Neural cell (in vitro differentiated cells): ENCODE measurements at regions not wholly inside any gene's neighbourhood (a gene's known extent, or its start where the extent isn't known, plus 50 kb on each side); places are given as distances from the start of the nearest gene placed in this dataset.

Source experiments
- H2AFZ ChIP-seq: fragments of 200-600, 300-800 bp; sonication (generic), shearing (Covaris generic); 2 replicates; pipeline ENCODE4 v1.6.0; 2014; ENCODE audit warnings: low read depth, mild to moderate bottlenecking, antibody characterized with exemption, low read length, moderate library complexity
- H3F3A ChIP-seq: fragments of 200-600 bp; shearing (Covaris generic); 2 replicates; pipeline ENCODE4 v1.6.1; 2016; ENCODE audit warnings: mild to moderate bottlenecking, moderate library complexity, mixed read lengths, antibody characterized with exemption, low read length; ENCODE audit not compliant: insufficient read depth, poor library complexity, severe bottlenecking
- H3K27ac ChIP-seq: fragments of 200-600, 300-800 bp; sonication (generic), shearing (Covaris generic); 2 replicates; pipeline ENCODE4 v1.5.1; 2014; ENCODE audit warnings: mild to moderate bottlenecking, low read length, moderate library complexity
- H3K27me3 ChIP-seq: fragments of 300-800, 200-600 bp; sonication (generic), shearing (Covaris generic); 2 replicates; pipeline ENCODE4 v1.6.0; 2014; ENCODE audit warnings: mild to moderate bottlenecking, low read depth, low read length, moderate library complexity; ENCODE audit not compliant: insufficient read depth
- H3K36me3 ChIP-seq: fragments of 300-800, 200-600 bp; sonication (generic), shearing (Covaris generic); 2 replicates; pipeline ENCODE4 v1.5.1; 2014; ENCODE audit warnings: mild to moderate bottlenecking, antibody characterized with exemption, low read length, moderate library complexity; ENCODE audit not compliant: insufficient read depth
- H3K4me2 ChIP-seq: fragments of 300-800, 200-600 bp; sonication (generic), shearing (Covaris generic); 2 replicates; pipeline ENCODE4 v1.6.0; 2014; ENCODE audit warnings: mild to moderate bottlenecking, low read length
- H3K4me3 ChIP-seq: fragments of 300-800, 200-600 bp; sonication (generic), shearing (Covaris generic); 2 replicates; pipeline ENCODE4 v1.5.1; 2014; ENCODE audit warnings: mild to moderate bottlenecking, low read length, moderate library complexity
- H3K79me2 ChIP-seq: fragments of 200-600 bp; shearing (Covaris generic); replicated peaks from 2 replicates; pipeline ENCODE4 v1.6.0; 2014; ENCODE audit warnings: mild to moderate bottlenecking, low read length, moderate library complexity; ENCODE audit not compliant: insufficient read depth
- H3K9ac ChIP-seq: fragments of 300-800, 200-600 bp; sonication (generic), shearing (Covaris generic); 2 replicates; pipeline ENCODE4 v1.6.1; 2016; ENCODE audit warnings: mild to moderate bottlenecking, low read length, mixed read lengths
- H3K9me2 ChIP-seq: fragments of 200-600 bp; shearing (Covaris generic); 2 replicates; pipeline ENCODE4 v1.6.1; 2016; ENCODE audit warnings: mild to moderate bottlenecking, low read length, mixed read lengths; ENCODE audit not compliant: insufficient read depth
- H3K9me3 ChIP-seq: fragments of 200-600, 300-800 bp; sonication (generic), shearing (Covaris generic); 2 replicates; pipeline ENCODE4 v1.6.1; 2016; ENCODE audit warnings: mild to moderate bottlenecking, mixed run types, low read length, moderate library complexity, mixed read lengths
- H4K20me1 ChIP-seq: fragments of 200-600 bp; shearing (Covaris generic); 2 replicates; pipeline ENCODE4 v1.6.1; 2016; ENCODE audit warnings: mild to moderate bottlenecking, mixed run types; ENCODE audit not compliant: insufficient read depth
- CTCF ChIP-seq: fragments of 450-650 bp; IDR thresholded peaks from 2 replicates; pipeline ENCODE4 v1.5.1; 2014; ENCODE audit warnings: antibody characterized with exemption, mild to moderate bottlenecking, moderate library complexity; ENCODE audit not compliant: poor library complexity, severe bottlenecking
- EP300 ChIP-seq: fragments of 450-650 bp; conservative IDR thresholded peaks from 2 replicates; pipeline ENCODE4 v1.6.1; 2014; ENCODE audit warnings: antibody characterized with exemption, mild to moderate bottlenecking, moderate library complexity; ENCODE audit not compliant: poor library complexity, severe bottlenecking
- EZH2 ChIP-seq: fragments of 200-600, 300-800 bp; shearing (Covaris generic), sonication (generic); IDR thresholded peaks from 2 replicates; pipeline ENCODE4 v1.6.1; 2014; ENCODE audit warnings: antibody characterized with exemption, low read length, borderline replicate concordance, mild to moderate bottlenecking; ENCODE audit not compliant: insufficient read depth, poor library complexity, severe bottlenecking
- MXI1 ChIP-seq: fragments of 450-650 bp; conservative IDR thresholded peaks from 2 replicates; pipeline ENCODE4 v1.6.1; 2014; ENCODE audit warnings: antibody characterized with exemption, mild to moderate bottlenecking; ENCODE audit not compliant: poor library complexity, severe bottlenecking
- POLR2AphosphoS5 ChIP-seq: IDR thresholded peaks from 2 replicates; pipeline ENCODE4 v1.6.1; 2012
- RAD21 ChIP-seq: fragments of 450-650 bp; conservative IDR thresholded peaks from 2 replicates; pipeline ENCODE4 v1.6.1; 2014; ENCODE audit warnings: antibody characterized with exemption, mild to moderate bottlenecking, moderate library complexity
- REST ChIP-seq: IDR thresholded peaks from 2 replicates; pipeline ENCODE4 v1.6.1; 2012; ENCODE audit warnings: borderline replicate concordance
- SMC3 ChIP-seq: fragments of 450-650 bp; conservative IDR thresholded peaks from 2 replicates; pipeline ENCODE4 v1.6.1; 2014; ENCODE audit warnings: antibody characterized with exemption, mild to moderate bottlenecking, moderate library complexity; ENCODE audit not compliant: poor library complexity
- TAF1 ChIP-seq: IDR thresholded peaks from 2 replicates; pipeline ENCODE4 v1.6.1; 2012; ENCODE audit warnings: low read depth

- H3F3A ChIP-seq = no peaks in the 10 kb centered on the region
- no peak overlapping the region for H2AFZ ChIP-seq
- H3K27me3 ChIP-seq = no peaks in the 10 kb centered on the region
- H3K9me2 ChIP-seq = no peaks in the 10 kb centered on the region
- no peaks in the 10 kb centered on the region for H4K20me1 ChIP-seq
- H3K4me3 ChIP-seq = no peak overlapping the region
- no peaks in the 10 kb centered on the region for H3K9me3 ChIP-seq
- H3K9ac ChIP-seq = no peak overlapping the region
- TF ChIP-seq EP300 (no peak), SMC3 (no peak), TAF1 (no peak), EZH2 (no peak), POLR2AphosphoS5 (no peak), RAD21 (no peak), MXI1 (no peak), REST (no peak), CTCF (no peak)
- H3K27ac ChIP-seq = no peak overlapping the region
- no peaks in the 10 kb centered on the region for H3K79me2 ChIP-seq
- no peak overlapping the region for H3K4me2 ChIP-seq
- no peaks in the 10 kb centered on the region for H3K36me3 ChIP-seq
Measured at GRCh38 chr2:187117483-187117882, 268.5 kb upstream of the ZSWIM2 start.

GRCh38 chr2:187115627-187116026, 266.7 kb upstream of the ZSWIM2 start:
- Histone ChIP-seq H3K27me3 (no peaks in the 10 kb centered on the region), H3K4me3 (no peak overlapping the region), H3K79me2 (no peaks in the 10 kb centered on the region), H4K20me1 (no peaks in the 10 kb centered on the region), H3F3A (no peaks in the 10 kb centered on the region), H3K27ac (no peak overlapping the region), H3K4me2 (no peak overlapping the region), H3K9me3 (no peaks in the 10 kb centered on the region), H2AFZ (no peak overlapping the region), H3K9me2 (no peaks in the 10 kb centered on the region), H3K9ac (no peak overlapping the region), H3K36me3 (no peaks in the 10 kb centered on the region)
- no peak for TF ChIP-seq TAF1
- TF ChIP-seq REST = no peak
- no peak for TF ChIP-seq CTCF
- TF ChIP-seq POLR2AphosphoS5 = no peak
- TF ChIP-seq SMC3 = no peak
- TF ChIP-seq RAD21 = no peak
- no peak for TF ChIP-seq EZH2
- no peak for TF ChIP-seq EP300
- TF ChIP-seq MXI1 = no peak
